ENCODE measurements at regions not wholly inside any gene's neighbourhood (a gene's known extent, or its start where the extent isn't known, plus 50 kb on each side); places are given as distances from the start of the nearest gene placed in this dataset.

DNA sequence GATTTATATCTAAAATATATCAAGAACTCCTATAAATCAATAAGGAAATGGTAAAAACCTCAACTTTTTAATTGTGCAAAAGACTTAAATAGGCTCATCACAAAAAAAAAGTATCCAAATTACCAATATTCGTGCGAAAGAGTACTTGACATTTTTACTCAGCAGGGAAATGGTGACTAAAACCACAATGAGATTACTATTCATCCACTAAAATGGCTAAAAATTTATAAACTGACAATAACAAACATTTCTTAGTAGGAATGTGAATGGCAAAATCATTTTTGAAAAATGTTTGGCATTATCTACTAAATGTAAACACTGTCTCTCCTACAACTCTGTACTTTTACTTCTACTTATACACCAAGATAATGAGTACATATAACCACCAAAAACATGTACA lies 184.8 kb upstream of the RND3 start:
- H3K9me2 ChIP-seq (ENCODE audit: insufficient read depth): peaks cover 5% of the 10 kb centered on the region; the same call in 1 of the 2 replicates
- Mint-ChIP-seq H3K36me3 (ENCODE audit: low read depth) (no peaks in the 10 kb centered on the region; the same call in 1 of the 3 replicates), H3K27me3 (ENCODE audit: insufficient read depth, low read depth, poor library complexity) (no peaks in the 10 kb centered on the region), H3K4me3 (no peak overlapping the region), H3K4me1 (peaks cover 6% of the 10 kb centered on the region), H3K9me3 (no peaks in the 10 kb centered on the region), H3K27ac (no peak overlapping the region)
- no peak overlapping the region for H3K4me2 ChIP-seq
- TF ChIP-seq POLR2AphosphoS5 (IDR thresholded peaks at IDR 0.05; ENCODE audit: low read depth) (no peak), ZNF462 (CRISPR knock-in tag; IDR thresholded peaks at IDR 0.05) (no peak), EZH2 (IDR thresholded peaks at IDR 0.05; ENCODE audit: low read depth, unreplicated experiment) (no peak), EZH2phosphoT487 (IDR thresholded peaks at IDR 0.05; ENCODE audit: unreplicated experiment) (no peak)
- DNase-seq (ENCODE audit: low spot score) (no peak), ATAC-seq (no peak)
- no peaks in the 10 kb centered on the region for H3K27me3 ChIP-seq (ENCODE audit: insufficient read depth)
- no peak overlapping the region for H3K27ac ChIP-seq (ENCODE audit: low read depth)
- no peaks in the 10 kb centered on the region for H4K20me1 ChIP-seq (replicated peaks; ENCODE audit: insufficient read depth)
- H3F3A ChIP-seq (replicated peaks; ENCODE audit: low read depth): no peaks in the 10 kb centered on the region
- H3K4me3 ChIP-seq: no peak overlapping the region
- no peak overlapping the region for H2AFZ ChIP-seq
- no peaks in the 10 kb centered on the region for H3K79me2 ChIP-seq (replicated peaks; ENCODE audit: insufficient read depth)
- no peaks in the 10 kb centered on the region for H3K36me3 ChIP-seq (ENCODE audit: insufficient read depth)
- no peaks in the 10 kb centered on the region; the same call in 1 of the 2 replicates for H3K4me1 ChIP-seq (ENCODE audit: insufficient read depth)

DNA sequence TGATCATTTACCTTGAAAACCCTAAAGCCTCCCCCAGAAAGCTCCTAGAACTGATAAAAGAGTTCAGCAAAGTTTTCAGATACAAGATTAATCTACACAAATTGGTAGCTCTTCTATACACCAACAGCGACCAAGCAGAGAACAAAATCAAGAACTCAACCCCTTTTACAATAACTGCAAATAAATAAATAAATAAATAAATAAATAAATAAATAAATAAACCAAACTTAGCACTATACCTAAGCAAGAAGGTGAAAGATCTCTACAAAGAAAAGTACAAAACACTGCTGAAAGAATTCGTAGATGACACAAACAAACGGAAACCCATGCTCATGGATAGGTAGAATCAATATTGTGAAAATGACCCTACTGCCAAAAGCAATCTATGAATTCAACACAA lies 182.0 kb upstream of the RND3 start:
- Histone ChIP-seq H3K36me3 (ENCODE audit: insufficient read depth) (no peaks in the 10 kb centered on the region), H3K9me2 (ENCODE audit: insufficient read depth) (no peaks in the 10 kb centered on the region), H4K20me1 (replicated peaks; ENCODE audit: insufficient read depth) (no peaks in the 10 kb centered on the region), H3K4me2 (no peak overlapping the region), H2AFZ (no peak overlapping the region), H3K4me3 (no peak overlapping the region), H3F3A (replicated peaks; ENCODE audit: low read depth) (no peaks in the 10 kb centered on the region), H3K4me1 (ENCODE audit: insufficient read depth) (no peaks in the 10 kb centered on the region), H3K79me2 (replicated peaks; ENCODE audit: insufficient read depth) (no peaks in the 10 kb centered on the region), H3K27ac (ENCODE audit: low read depth) (no peak overlapping the region), H3K27me3 (ENCODE audit: insufficient read depth) (no peaks in the 10 kb centered on the region)
- DNase-seq (ENCODE audit: low spot score) (no peak), ATAC-seq (no peak)
- H3K9me3 Mint-ChIP-seq: no peaks in the 10 kb centered on the region
- no peak overlapping the region for H3K27ac Mint-ChIP-seq
- no peak overlapping the region for H3K4me3 Mint-ChIP-seq
- no peaks in the 10 kb centered on the region; the same call in 1 of the 3 replicates for H3K36me3 Mint-ChIP-seq (ENCODE audit: low read depth)
- H3K27me3 Mint-ChIP-seq (ENCODE audit: insufficient read depth, low read depth, poor library complexity): no peaks in the 10 kb centered on the region
- no peaks in the 10 kb centered on the region for H3K4me1 Mint-ChIP-seq
- TF ChIP-seq, protein P1, sequence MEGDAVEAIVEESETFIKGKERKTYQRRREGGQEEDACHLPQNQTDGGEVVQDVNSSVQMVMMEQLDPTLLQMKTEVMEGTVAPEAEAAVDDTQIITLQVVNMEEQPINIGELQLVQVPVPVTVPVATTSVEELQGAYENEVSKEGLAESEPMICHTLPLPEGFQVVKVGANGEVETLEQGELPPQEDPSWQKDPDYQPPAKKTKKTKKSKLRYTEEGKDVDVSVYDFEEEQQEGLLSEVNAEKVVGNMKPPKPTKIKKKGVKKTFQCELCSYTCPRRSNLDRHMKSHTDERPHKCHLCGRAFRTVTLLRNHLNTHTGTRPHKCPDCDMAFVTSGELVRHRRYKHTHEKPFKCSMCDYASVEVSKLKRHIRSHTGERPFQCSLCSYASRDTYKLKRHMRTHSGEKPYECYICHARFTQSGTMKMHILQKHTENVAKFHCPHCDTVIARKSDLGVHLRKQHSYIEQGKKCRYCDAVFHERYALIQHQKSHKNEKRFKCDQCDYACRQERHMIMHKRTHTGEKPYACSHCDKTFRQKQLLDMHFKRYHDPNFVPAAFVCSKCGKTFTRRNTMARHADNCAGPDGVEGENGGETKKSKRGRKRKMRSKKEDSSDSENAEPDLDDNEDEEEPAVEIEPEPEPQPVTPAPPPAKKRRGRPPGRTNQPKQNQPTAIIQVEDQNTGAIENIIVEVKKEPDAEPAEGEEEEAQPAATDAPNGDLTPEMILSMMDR (conservative IDR thresholded peaks at IDR 0.05; ENCODE audit: low read depth in 2 of 2): no peak

Measured in GM23338 (cell line).